Coronary artery (tissue), 2 donors: ENCODE measurements at regions not wholly inside any gene's neighbourhood (a gene's known extent, or its start where the extent isn't known, plus 50 kb on each side); places are given as distances from the start of the nearest gene placed in this dataset.

Experiments
- DNase-seq: peaks from one replicate; pipeline ENCODE4 v3.0.0-alpha.2; 2017; ENCODE audit warnings: low spot score
- H3K27ac ChIP-seq, 2 donors: fragments of 200-600 bp; sonication (generic); one replicate each; pipeline ENCODE4 v1.5.1; 2016 to 2019
- H3K4me3 ChIP-seq: fragments of 200-600 bp; sonication (generic); 2 replicates; pipeline ENCODE4 v1.5.1; 2016; ENCODE audit warnings: mild to moderate bottlenecking, moderate library complexity
- CTCF ChIP-seq: fragments of 200-600 bp; sonication (generic); IDR thresholded peaks from one replicate; pipeline ENCODE4 v1.5.1; 2019; ENCODE audit warnings: antibody characterized with exemption

GRCh38 chr3:15886521-15886920 is 88.7 kb upstream of the ANKRD28 start:
- Histone ChIP-seq H3K4me3 (no peak overlapping the region), H3K27ac (no peak overlapping the region)
- no peak for TF ChIP-seq CTCF
- DNase-seq: no peak

GRCh38 chr3:15887261-15887660 is 89.5 kb upstream of the ANKRD28 start:
- TF ChIP-seq CTCF: no peak
- H3K4me3 ChIP-seq: no peak overlapping the region
- H3K27ac ChIP-seq: no peak overlapping the region
- no peak for DNase-seq

- TF ChIP-seq CTCF: no peak
- DNase-seq: no peak
These were observed 92.2 kb upstream of the ANKRD28 start for GRCh38 chr3:15889936-15890335.

GRCh38 chr3:15892311-15893227 is 94.8 kb upstream of the ANKRD28 start:
- no peak overlapping the region for H3K27ac ChIP-seq
- TF ChIP-seq CTCF: no peak
- DNase-seq: no peak
- H3K4me3 ChIP-seq: no peak overlapping the region

More at GRCh38 chr3:15889936-15890335, 92.2 kb upstream of the ANKRD28 start:
- Histone ChIP-seq H3K27ac (no peak overlapping the region), H3K4me3 (no peak overlapping the region)

- DNase-seq: no peak
- no peak overlapping the region for H3K4me3 ChIP-seq
- no peak overlapping the region for H3K27ac ChIP-seq
- TF ChIP-seq CTCF: no peak
These were observed 96.6 kb upstream of the ANKRD28 start for GRCh38 chr3:15894382-15894781.

GRCh38 chr3:15896500-15896899 is 98.7 kb upstream of the ANKRD28 start:
- DNase-seq: no peak
- Histone ChIP-seq H3K27ac (no peak overlapping the region), H3K4me3 (no peak overlapping the region)
- TF ChIP-seq CTCF: no peak

GRCh38 chr3:15899388-15899787 is 101.6 kb upstream of the ANKRD28 start:
- no peak for TF ChIP-seq CTCF
- H3K27ac ChIP-seq: no peak overlapping the region
- DNase-seq: no peak
- H3K4me3 ChIP-seq: no peak overlapping the region
